HCT116 (cell line): ENCODE measurements at regions not wholly inside any gene's neighbourhood (a gene's known extent, or its start where the extent isn't known, plus 50 kb on each side); places are given as distances from the start of the nearest gene placed in this dataset.

Experiments
- ATAC-seq: fragments of 200-7000 bp; cut with Tn5 transposase; 2 replicates; pipeline ENCODE4 v1.9.1; 2020; ENCODE audit warnings: mild to moderate bottlenecking, moderate library complexity
- BruUV-seq: library from RNA; stranded (reverse); fragments of 400-500 nt; replicated peaks from 2 replicates; lab custom pipeline; 2021; lab: Mats Ljungman, UMichigan
- CTCF ChIA-PET: fragments of 300-600 bp; sonication (Branson Sonifier 250); formaldehyde crosslinking; loops from one replicate; lab custom pipeline; 2021; ENCODE audit warnings: antibody characterized with exemption; lab: Charles Lee
- POLR2A ChIA-PET: fragments of 300-600, 350-600 bp; sonication (Branson Sonifier 250); formaldehyde crosslinking; loops from one replicate; lab custom pipeline; 2021; ENCODE audit warnings: antibody characterized with exemption; lab: Charles Lee
- RAD21 ChIA-PET, 2 experiments: fragments of 300-600 bp; sonication (Branson Sonifier 250); formaldehyde crosslinking; loops; one replicate each; lab custom pipeline; 2023; ENCODE audit warnings: low total read pairs in 2 of 2; ENCODE audit not compliant: uncharacterized antibody in 2 of 2, unreplicated experiment in 2 of 2, low non-redundant PET in 1 of 2; lab: Charles Lee
- DNase-seq: peaks from one replicate; pipeline ENCODE4 v3.0.0-alpha.2; 2010; ENCODE audit warnings: low read depth, low spot score
- H2AFZ ChIP-seq: fragments of 200-600 bp; shearing (Covaris generic), sonication (generic); 2 replicates; pipeline ENCODE4 v1.6.1; 2017; ENCODE audit warnings: low read depth, mixed run types, mixed read lengths, antibody characterized with exemption, low read length; ENCODE audit not compliant: poor library complexity, severe bottlenecking
- H3K27ac ChIP-seq: 2 replicates; pipeline ENCODE4 v1.5.1; 2012; ENCODE audit warnings: low read depth, low read length
- H3K27me3 ChIP-seq: fragments of 200-600 bp; sonication (generic); 2 replicates; pipeline ENCODE4 v1.6.1; 2016; ENCODE audit warnings: mixed run types, low read length, mixed read lengths; ENCODE audit not compliant: insufficient read depth
- H3K36me3 ChIP-seq, 2 experiments: fragments of 200-500 bp in 1 of 2; fragments of 200-600 bp in 1 of 2; sonication (Bioruptor generic) in 1 of 2; sonication (generic) in 1 of 2; 2 replicates each; pipeline versions ENCODE4 v1.5.1 to v1.6.1; 2014 to 2016; ENCODE audit warnings: low read length in 2 of 2, inconsistent platforms in 1 of 2, mixed read lengths in 1 of 2, mixed run types in 1 of 2; ENCODE audit not compliant: insufficient read depth in 2 of 2, control insufficient read depth in 1 of 2
- H3K4me1 ChIP-seq, 2 experiments: fragments of 200-600 bp in 1 of 2; sonication (generic) in 1 of 2; 2 replicates each; pipeline versions ENCODE4 v1.5.1 to v1.6.1; 2012 to 2017; ENCODE audit warnings: low read length in 2 of 2, inconsistent platforms in 1 of 2, mild to moderate bottlenecking in 1 of 2, mixed read lengths in 1 of 2, mixed run types in 1 of 2, moderate library complexity in 1 of 2; ENCODE audit not compliant: insufficient read depth in 2 of 2, control insufficient read depth in 1 of 2
- H3K4me2 ChIP-seq: fragments of 200-600 bp; sonication (generic); 2 replicates; pipeline ENCODE4 v1.6.1; 2017; ENCODE audit warnings: mixed run types, low read length, mixed read lengths
- H3K4me3 ChIP-seq, 2 experiments: fragments of 200-600 bp in 1 of 2; sonication (generic) in 1 of 2; replicated peaks in 1 of 2; 2 replicates each; pipeline ENCODE4 v1.5.1; 2011 to 2016; ENCODE audit warnings: low read length in 2 of 2, control low read depth in 1 of 2, low read depth in 1 of 2, mild to moderate bottlenecking in 1 of 2, mixed read lengths in 1 of 2, mixed run types in 1 of 2
- H3K79me2 ChIP-seq: fragments of 200-600 bp; sonication (generic); 2 replicates; pipeline ENCODE4 v1.6.1; 2017; ENCODE audit warnings: mild to moderate bottlenecking, mixed run types, low read length, moderate library complexity, mixed read lengths; ENCODE audit not compliant: insufficient read depth
- H3K9ac ChIP-seq: fragments of 200-600 bp; sonication (generic); 2 replicates; pipeline ENCODE4 v1.6.1; 2016; ENCODE audit warnings: low read length, mixed read lengths
- H3K9me2 ChIP-seq: fragments of 200-600 bp; sonication (generic), shearing (Covaris generic); 2 replicates; pipeline ENCODE4 v1.6.1; 2017; ENCODE audit warnings: mixed run types, mild to moderate bottlenecking, moderate library complexity; ENCODE audit not compliant: insufficient read depth
- H3K9me3 ChIP-seq, 2 experiments: fragments of 200-500 bp in 1 of 2; fragments of 200-600 bp in 1 of 2; sonication (Bioruptor generic) in 1 of 2; sonication (generic) in 1 of 2; 2 replicates each; pipeline ENCODE4 v1.6.1; 2014 to 2017; ENCODE audit warnings: low read length in 2 of 2, mixed read lengths in 2 of 2, inconsistent platforms in 1 of 2, low read depth in 1 of 2, mild to moderate bottlenecking in 1 of 2, mixed run types in 1 of 2, moderate library complexity in 1 of 2; ENCODE audit not compliant: control insufficient read depth in 1 of 2, insufficient read depth in 1 of 2
- H4K20me1 ChIP-seq: fragments of 200-600 bp; sonication (generic), shearing (Covaris generic); 2 replicates; pipeline ENCODE4 v1.6.1; 2017; ENCODE audit warnings: mixed run types, mild to moderate bottlenecking, moderate library complexity; ENCODE audit not compliant: insufficient read depth
- CBX3 ChIP-seq: IDR thresholded peaks from 2 replicates; pipeline ENCODE4 v1.6.1; 2012; ENCODE audit warnings: low read depth
- CEBPB ChIP-seq: IDR thresholded peaks from 2 replicates; pipeline ENCODE4 v1.6.1; 2012; ENCODE audit warnings: low read depth
- EGR1 ChIP-seq: IDR thresholded peaks from 2 replicates; pipeline ENCODE4 v1.6.1; 2012; ENCODE audit warnings: low read depth
- ELF1 ChIP-seq: IDR thresholded peaks from 2 replicates; pipeline ENCODE4 v1.6.1; 2012; ENCODE audit warnings: low read depth, borderline replicate concordance
- EZH2 ChIP-seq: fragments of 200-600 bp; sonication (generic); IDR thresholded peaks from 2 replicates; pipeline ENCODE4 v1.6.1; 2017; ENCODE audit warnings: antibody characterized with exemption, mixed run types
- JUND ChIP-seq: IDR thresholded peaks from 2 replicates; pipeline ENCODE4 v1.6.1; 2012
- POLR2A ChIP-seq: IDR thresholded peaks from 2 replicates; pipeline ENCODE4 v1.7.0; 2011; ENCODE audit warnings: borderline replicate concordance; ENCODE audit not compliant: insufficient read depth, insufficient read length; ENCODE audit errors: extremely low read depth
- RAD21 ChIP-seq: IDR thresholded peaks from 2 replicates; pipeline ENCODE4 v1.6.1; 2012; ENCODE audit warnings: low read depth, mild to moderate bottlenecking
- SP1 ChIP-seq: IDR thresholded peaks from 2 replicates; pipeline ENCODE4 v1.6.1; 2012; ENCODE audit warnings: low read depth
- SRF ChIP-seq: IDR thresholded peaks from 2 replicates; pipeline ENCODE4 v1.6.1; 2012; ENCODE audit warnings: low read depth
- intact Hi-C: fragments of 100-400 bp; cut with micrococcal nuclease; formaldehyde crosslinking; loops from 2 replicates; pipeline ENCODE4 v1.10.0; 2022
- TF ChIP-seq, protein P1 (sequence below): IDR thresholded peaks from 2 replicates; pipeline ENCODE4 v1.6.1; 2012
- TF ChIP-seq, protein P2 (sequence below): IDR thresholded peaks from 2 replicates; pipeline ENCODE4 v1.6.1; 2012; ENCODE audit warnings: low read depth

DNA sequence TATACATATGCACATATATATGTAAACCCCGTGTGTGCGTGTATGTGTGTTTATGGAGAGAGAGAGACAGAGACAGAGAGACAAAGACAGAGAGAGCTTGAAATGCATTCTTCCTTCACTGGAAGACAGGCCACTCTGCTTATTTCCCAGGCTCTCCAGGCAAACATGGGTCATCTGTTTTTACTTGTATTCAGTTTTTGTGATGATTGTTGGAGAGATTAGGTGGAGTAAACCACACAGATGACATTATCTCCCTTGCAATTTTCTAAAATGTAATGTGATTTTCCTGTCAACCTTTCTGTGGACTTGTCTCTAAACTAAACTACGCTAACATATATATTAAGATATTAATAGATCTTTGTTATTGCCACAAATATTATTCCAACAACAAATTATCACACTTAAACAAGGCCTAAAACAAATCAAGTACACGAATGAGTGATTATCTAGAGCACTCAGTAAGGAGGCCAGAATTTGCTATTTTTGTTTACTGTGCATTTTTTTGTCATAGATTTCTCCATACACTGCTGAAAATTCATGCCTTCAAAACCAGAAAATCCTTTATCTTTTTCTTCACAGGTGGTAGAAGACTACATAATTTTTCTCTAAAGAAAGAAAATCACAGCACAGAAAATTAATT, 251.8 kb upstream of the SLIT2 start:
- H3K9me3 ChIP-seq: no peaks in the 10 kb centered on the region
- POLR2A ChIA-PET: no interaction called here
- no peak overlapping the region for H3K9ac ChIP-seq
- no peaks in the 10 kb centered on the region for H3K27me3 ChIP-seq
- no peak for DNase-seq
- no peaks in the 10 kb centered on the region for H3K36me3 ChIP-seq
- intact Hi-C loops: no loop called here
- H3K4me3 ChIP-seq: no peak overlapping the region
- H3K27ac ChIP-seq: no peak overlapping the region
- TF ChIP-seq RAD21: no peak
- no peak for TF ChIP-seq POLR2A
- no peak for TF ChIP-seq CBX3
- no peak for TF ChIP-seq CEBPB
- TF ChIP-seq SRF: no peak
- no peak for TF ChIP-seq SP1
- TF ChIP-seq, protein P1, sequence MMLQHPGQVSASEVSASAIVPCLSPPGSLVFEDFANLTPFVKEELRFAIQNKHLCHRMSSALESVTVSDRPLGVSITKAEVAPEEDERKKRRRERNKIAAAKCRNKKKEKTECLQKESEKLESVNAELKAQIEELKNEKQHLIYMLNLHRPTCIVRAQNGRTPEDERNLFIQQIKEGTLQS: no peak
- TF ChIP-seq, protein P2, sequence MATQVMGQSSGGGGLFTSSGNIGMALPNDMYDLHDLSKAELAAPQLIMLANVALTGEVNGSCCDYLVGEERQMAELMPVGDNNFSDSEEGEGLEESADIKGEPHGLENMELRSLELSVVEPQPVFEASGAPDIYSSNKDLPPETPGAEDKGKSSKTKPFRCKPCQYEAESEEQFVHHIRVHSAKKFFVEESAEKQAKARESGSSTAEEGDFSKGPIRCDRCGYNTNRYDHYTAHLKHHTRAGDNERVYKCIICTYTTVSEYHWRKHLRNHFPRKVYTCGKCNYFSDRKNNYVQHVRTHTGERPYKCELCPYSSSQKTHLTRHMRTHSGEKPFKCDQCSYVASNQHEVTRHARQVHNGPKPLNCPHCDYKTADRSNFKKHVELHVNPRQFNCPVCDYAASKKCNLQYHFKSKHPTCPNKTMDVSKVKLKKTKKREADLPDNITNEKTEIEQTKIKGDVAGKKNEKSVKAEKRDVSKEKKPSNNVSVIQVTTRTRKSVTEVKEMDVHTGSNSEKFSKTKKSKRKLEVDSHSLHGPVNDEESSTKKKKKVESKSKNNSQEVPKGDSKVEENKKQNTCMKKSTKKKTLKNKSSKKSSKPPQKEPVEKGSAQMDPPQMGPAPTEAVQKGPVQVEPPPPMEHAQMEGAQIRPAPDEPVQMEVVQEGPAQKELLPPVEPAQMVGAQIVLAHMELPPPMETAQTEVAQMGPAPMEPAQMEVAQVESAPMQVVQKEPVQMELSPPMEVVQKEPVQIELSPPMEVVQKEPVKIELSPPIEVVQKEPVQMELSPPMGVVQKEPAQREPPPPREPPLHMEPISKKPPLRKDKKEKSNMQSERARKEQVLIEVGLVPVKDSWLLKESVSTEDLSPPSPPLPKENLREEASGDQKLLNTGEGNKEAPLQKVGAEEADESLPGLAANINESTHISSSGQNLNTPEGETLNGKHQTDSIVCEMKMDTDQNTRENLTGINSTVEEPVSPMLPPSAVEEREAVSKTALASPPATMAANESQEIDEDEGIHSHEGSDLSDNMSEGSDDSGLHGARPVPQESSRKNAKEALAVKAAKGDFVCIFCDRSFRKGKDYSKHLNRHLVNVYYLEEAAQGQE: no peak
- TF ChIP-seq EGR1: no peak
- no peak for TF ChIP-seq EZH2
- no peak for TF ChIP-seq ELF1
- TF ChIP-seq JUND: no peak
- no peaks in the 10 kb centered on the region for H3K79me2 ChIP-seq
- no TSS peak for BruUV-seq
- H2AFZ ChIP-seq: no peak overlapping the region
- CTCF ChIA-PET: no interaction called here
- H3K9me2 ChIP-seq: no peaks in the 10 kb centered on the region
- no peaks in the 10 kb centered on the region for H4K20me1 ChIP-seq
- no peak overlapping the region for H3K4me2 ChIP-seq
- no peak for ATAC-seq
- RAD21 ChIA-PET: no interaction called here
- no peaks in the 10 kb centered on the region for H3K4me1 ChIP-seq
